PFSK-1 (cell line): ENCODE measurements at regions not wholly inside any gene's neighbourhood (a gene's known extent, or its start where the extent isn't known, plus 50 kb on each side); places are given as distances from the start of the nearest gene placed in this dataset.

Experiments used
- FOXP2 ChIP-seq: optimal IDR thresholded peaks from 2 replicates; pipeline ENCODE3; 2011; ENCODE audit warnings: borderline replicate concordance, control low read depth, inconsistent platforms; ENCODE audit not compliant: insufficient read depth; ENCODE audit errors: extremely low read length, extremely low read depth
- POLR2AphosphoS5 ChIP-seq: IDR thresholded peaks from 2 replicates; pipeline ENCODE4 v1.6.1; 2012; ENCODE audit warnings: low read depth, mild to moderate bottlenecking, control low read depth, low read length, moderate library complexity
- SIN3A ChIP-seq: IDR thresholded peaks from 2 replicates; pipeline ENCODE4 v1.6.1; 2012; ENCODE audit warnings: mild to moderate bottlenecking, low read length, moderate library complexity, borderline replicate concordance; ENCODE audit not compliant: insufficient read depth
- TAF1 ChIP-seq: IDR thresholded peaks from 2 replicates; pipeline ENCODE4 v1.6.1; 2012; ENCODE audit warnings: low read length, control low read depth, borderline replicate concordance; ENCODE audit not compliant: insufficient read depth
- TF ChIP-seq, protein P1 (sequence below), 2 experiments: IDR thresholded peaks; 2 replicates each; pipeline versions ENCODE4 v1.6.1 to v1.8.0; 2011 to 2012; ENCODE audit warnings: low read depth in 2 of 2, low read length in 2 of 2, control low read depth in 1 of 2, inconsistent platforms in 1 of 2, mild to moderate bottlenecking in 1 of 2, moderate library complexity in 1 of 2; ENCODE audit not compliant: insufficient read depth in 1 of 2

DNA sequence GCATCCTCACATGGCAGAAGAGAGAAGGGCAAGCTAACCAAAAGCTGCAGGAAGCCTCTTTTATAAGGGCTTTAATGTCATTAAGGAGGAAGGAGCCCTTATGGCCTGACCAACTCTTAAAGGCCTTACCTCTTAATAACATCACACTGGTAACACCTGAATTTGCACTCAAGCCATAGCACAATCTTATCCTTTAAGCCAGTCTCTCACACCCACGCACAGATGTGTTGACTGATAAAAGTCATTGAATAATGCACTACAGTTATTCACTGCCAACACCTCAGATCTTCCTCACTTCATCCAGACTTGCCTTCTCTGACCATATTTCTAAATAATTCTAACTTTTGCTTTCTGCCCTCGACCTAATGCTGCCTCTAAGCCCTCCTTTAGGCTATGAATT, 516.8 kb downstream of the ADCYAP1 start:
- TF ChIP-seq SIN3A (no peak), FOXP2 (no peak), TAF1 (no peak), POLR2AphosphoS5 (no peak)
- TF ChIP-seq, protein P1, sequence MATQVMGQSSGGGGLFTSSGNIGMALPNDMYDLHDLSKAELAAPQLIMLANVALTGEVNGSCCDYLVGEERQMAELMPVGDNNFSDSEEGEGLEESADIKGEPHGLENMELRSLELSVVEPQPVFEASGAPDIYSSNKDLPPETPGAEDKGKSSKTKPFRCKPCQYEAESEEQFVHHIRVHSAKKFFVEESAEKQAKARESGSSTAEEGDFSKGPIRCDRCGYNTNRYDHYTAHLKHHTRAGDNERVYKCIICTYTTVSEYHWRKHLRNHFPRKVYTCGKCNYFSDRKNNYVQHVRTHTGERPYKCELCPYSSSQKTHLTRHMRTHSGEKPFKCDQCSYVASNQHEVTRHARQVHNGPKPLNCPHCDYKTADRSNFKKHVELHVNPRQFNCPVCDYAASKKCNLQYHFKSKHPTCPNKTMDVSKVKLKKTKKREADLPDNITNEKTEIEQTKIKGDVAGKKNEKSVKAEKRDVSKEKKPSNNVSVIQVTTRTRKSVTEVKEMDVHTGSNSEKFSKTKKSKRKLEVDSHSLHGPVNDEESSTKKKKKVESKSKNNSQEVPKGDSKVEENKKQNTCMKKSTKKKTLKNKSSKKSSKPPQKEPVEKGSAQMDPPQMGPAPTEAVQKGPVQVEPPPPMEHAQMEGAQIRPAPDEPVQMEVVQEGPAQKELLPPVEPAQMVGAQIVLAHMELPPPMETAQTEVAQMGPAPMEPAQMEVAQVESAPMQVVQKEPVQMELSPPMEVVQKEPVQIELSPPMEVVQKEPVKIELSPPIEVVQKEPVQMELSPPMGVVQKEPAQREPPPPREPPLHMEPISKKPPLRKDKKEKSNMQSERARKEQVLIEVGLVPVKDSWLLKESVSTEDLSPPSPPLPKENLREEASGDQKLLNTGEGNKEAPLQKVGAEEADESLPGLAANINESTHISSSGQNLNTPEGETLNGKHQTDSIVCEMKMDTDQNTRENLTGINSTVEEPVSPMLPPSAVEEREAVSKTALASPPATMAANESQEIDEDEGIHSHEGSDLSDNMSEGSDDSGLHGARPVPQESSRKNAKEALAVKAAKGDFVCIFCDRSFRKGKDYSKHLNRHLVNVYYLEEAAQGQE (IDR thresholded peaks at IDR 0.05; ENCODE audit: insufficient read depth in 1 of 2, low read depth in 2 of 2, low read length in 2 of 2) = no peak

DNA sequence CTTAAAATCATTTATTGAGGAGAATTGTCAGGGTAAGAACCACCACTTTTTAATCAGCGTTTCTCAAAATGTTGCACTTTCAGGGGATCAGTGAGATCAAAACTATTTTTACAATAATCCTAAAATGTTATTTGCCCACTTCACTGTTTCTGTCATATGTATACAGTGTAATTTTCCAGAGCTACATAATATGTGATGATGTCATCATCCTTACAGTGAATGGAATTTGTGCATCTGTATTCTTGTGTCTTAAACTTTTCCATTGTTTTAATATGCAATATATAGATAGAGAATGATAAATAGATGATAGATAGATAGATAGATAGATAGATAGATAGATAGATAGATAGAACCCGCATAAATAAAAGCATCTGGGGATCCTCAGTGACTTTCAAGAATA, 518.0 kb downstream of the ADCYAP1 start:
- no peak for TF ChIP-seq FOXP2
- TF ChIP-seq, protein P1 (IDR thresholded peaks at IDR 0.05; ENCODE audit: insufficient read depth in 1 of 2, low read depth in 2 of 2, low read length in 2 of 2) = no peak
- no peak for TF ChIP-seq POLR2AphosphoS5
- no peak for TF ChIP-seq TAF1
- TF ChIP-seq SIN3A = no peak

DNA sequence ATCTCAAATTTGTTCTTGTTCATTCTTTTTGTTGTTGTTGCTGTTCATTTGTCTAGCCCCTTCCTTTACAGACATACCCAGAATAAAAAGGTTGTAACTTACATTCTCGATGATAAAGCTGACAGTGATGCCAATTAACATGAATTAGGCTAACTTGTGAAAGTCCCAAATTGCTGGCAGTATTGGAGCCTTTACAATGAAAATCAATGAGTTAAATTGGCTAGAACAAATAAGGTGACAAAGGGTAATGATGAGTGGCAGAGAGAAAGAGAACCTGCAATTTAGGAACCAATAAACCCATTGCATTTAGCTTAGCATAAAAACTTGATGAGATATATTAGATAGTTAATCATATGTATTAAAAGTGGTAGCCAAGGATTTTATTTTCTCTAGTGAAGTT, 521.0 kb downstream of the ADCYAP1 start:
- TF ChIP-seq, protein P1 (IDR thresholded peaks at IDR 0.05; ENCODE audit: insufficient read depth in 1 of 2, low read depth in 2 of 2, low read length in 2 of 2) = no peak
- TF ChIP-seq FOXP2 (no peak), SIN3A (no peak), TAF1 (no peak), POLR2AphosphoS5 (no peak)

DNA sequence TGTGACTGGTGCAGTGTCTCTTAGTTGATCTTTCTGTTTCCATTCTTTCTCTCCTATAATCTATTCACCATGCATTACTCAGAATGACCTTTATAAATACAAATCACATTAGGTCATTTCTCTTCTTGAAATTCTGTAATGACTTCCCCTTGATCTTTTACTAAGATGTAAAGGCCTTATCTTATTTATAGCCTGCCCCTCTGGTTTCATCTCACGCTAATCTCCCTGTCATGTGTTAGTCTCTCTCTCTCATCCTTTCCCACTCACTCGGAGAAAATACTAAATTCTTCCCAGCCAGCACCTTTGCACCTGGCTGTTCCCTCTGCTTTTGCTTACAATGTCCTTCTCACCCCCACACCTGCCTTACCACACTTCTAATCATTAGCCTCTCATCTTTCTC, 530.8 kb downstream of the ADCYAP1 start:
- TF ChIP-seq TAF1 = no peak
- TF ChIP-seq FOXP2 = no peak
- no peak for TF ChIP-seq SIN3A
- TF ChIP-seq POLR2AphosphoS5 = no peak
- TF ChIP-seq, protein P1 (IDR thresholded peaks at IDR 0.05; ENCODE audit: insufficient read depth in 1 of 2, low read depth in 2 of 2, low read length in 2 of 2) = no peak

DNA sequence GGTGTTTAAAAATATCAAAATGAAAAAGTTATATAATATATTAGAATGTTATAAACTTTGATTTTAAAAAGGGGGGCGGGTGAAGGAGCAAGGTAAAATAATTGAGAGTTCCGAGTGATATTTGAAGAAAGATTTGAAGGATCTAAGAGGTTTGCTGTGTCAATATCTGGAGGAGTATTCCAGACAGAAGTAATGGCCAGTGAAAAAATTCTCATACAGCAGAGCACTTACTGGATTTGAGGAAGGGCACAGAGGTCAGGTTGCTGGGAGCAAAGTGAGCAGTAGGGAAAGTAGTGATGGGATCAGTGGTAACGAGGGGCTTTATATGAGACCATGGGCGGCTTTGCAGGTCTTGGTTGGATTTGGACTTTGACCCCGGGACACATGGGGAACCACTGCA, 531.5 kb downstream of the ADCYAP1 start:
- TF ChIP-seq, protein P1 (IDR thresholded peaks at IDR 0.05; ENCODE audit: insufficient read depth in 1 of 2, low read depth in 2 of 2, low read length in 2 of 2) = no peak
- TF ChIP-seq FOXP2 (no peak), POLR2AphosphoS5 (no peak), SIN3A (no peak), TAF1 (no peak)
